HEK293 (cell line): ENCODE measurements at regions not wholly inside any gene's neighbourhood (a gene's known extent, or its start where the extent isn't known, plus 50 kb on each side); places are given as distances from the start of the nearest gene placed in this dataset.

ENCODE experiments used
- CTCF ChIA-PET: fragments of 350-600 bp; formaldehyde crosslinking; extraction: SDS; loops from one replicate; lab custom pipeline; 2021; ENCODE audit warnings: antibody characterized with exemption; lab: Yijun Ruan, JAX
- POLR2A ChIA-PET: fragments of 300-600 bp; formaldehyde crosslinking; extraction: SDS; loops from one replicate; lab custom pipeline; 2020; ENCODE audit warnings: antibody characterized with exemption, inconsistent platforms; lab: Yijun Ruan, JAX
- H3K27ac ChIP-seq: fragments of 200-500 bp; sonication (Bioruptor generic); 2 replicates; pipeline ENCODE4 v1.5.1; 2014; ENCODE audit warnings: low read depth, low read length, control low read depth, inconsistent platforms; ENCODE audit errors: extremely low read depth
- H3K36me3 ChIP-seq, 2 experiments: fragments of 200-500 bp in 1 of 2; sonication (Bioruptor generic) in 1 of 2; 1 replicate in 1 of 2; 2 replicates in 1 of 2; pipeline ENCODE4 v1.5.1; 2014 to 2017; ENCODE audit warnings: inconsistent platforms in 2 of 2, low read length in 2 of 2; ENCODE audit not compliant: control insufficient read depth in 2 of 2, insufficient read depth in 1 of 2
- H3K4me1 ChIP-seq: fragments of 200-500 bp; sonication (Bioruptor generic); 2 replicates; pipeline ENCODE4 v1.5.1; 2014; ENCODE audit warnings: mild to moderate bottlenecking, low read length, inconsistent platforms; ENCODE audit not compliant: control insufficient read depth, insufficient read depth
- H3K4me3 ChIP-seq: 2 replicates; pipeline ENCODE4 v1.5.1; 2011; ENCODE audit warnings: low read depth, mild to moderate bottlenecking, control low read depth, low read length, moderate library complexity
- H3K9me3 ChIP-seq: fragments of 200-500 bp; sonication (Bioruptor generic); 2 replicates; pipeline ENCODE4 v1.5.1; 2014; ENCODE audit warnings: low read depth, low read length, inconsistent platforms; ENCODE audit not compliant: control insufficient read depth, insufficient read depth
- KLF9 ChIP-seq: fragments of 450-650 bp; formaldehyde crosslinking; IDR thresholded peaks from 2 replicates; pipeline ENCODE4 v1.5.1; 2016; ENCODE audit warnings: missing biosample characterization, missing genetic modification characterization, low read depth
- ZBTB1 ChIP-seq: fragments of 450-650 bp; formaldehyde crosslinking; IDR thresholded peaks from 2 replicates; pipeline ENCODE4 v1.5.1; 2016; ENCODE audit warnings: missing biosample characterization, missing genetic modification characterization
- ZNF138 ChIP-seq: fragments of 450-650 bp; formaldehyde crosslinking; IDR thresholded peaks from 2 replicates; pipeline ENCODE4 v1.5.1; 2016; ENCODE audit warnings: missing biosample characterization, missing genetic modification characterization, borderline replicate concordance
- ZNF157 ChIP-seq: fragments of 450-650 bp; formaldehyde crosslinking; IDR thresholded peaks from 2 replicates; pipeline ENCODE4 v1.5.1; 2016; ENCODE audit warnings: missing biosample characterization, missing genetic modification characterization
- ZNF175 ChIP-seq: fragments of 450-650 bp; formaldehyde crosslinking; IDR thresholded peaks from 2 replicates; pipeline ENCODE4 v1.5.1; 2016; ENCODE audit warnings: missing biosample characterization, missing genetic modification characterization
- ZNF184 ChIP-seq: fragments of 450-650 bp; IDR thresholded peaks from 2 replicates; pipeline ENCODE4 v1.5.1; 2018; ENCODE audit warnings: missing biosample characterization, mild to moderate bottlenecking, missing genetic modification characterization
- ZNF248 ChIP-seq: fragments of 450-650 bp; formaldehyde crosslinking; IDR thresholded peaks from 2 replicates; pipeline ENCODE4 v1.5.1; 2017; ENCODE audit warnings: missing biosample characterization, missing genetic modification characterization
- ZNF311 ChIP-seq: fragments of 450-650 bp; formaldehyde crosslinking; IDR thresholded peaks from 2 replicates; pipeline ENCODE4 v1.5.1; 2017; ENCODE audit warnings: missing biosample characterization, missing genetic modification characterization, borderline replicate concordance
- ZNF341 ChIP-seq: fragments of 450-650 bp; formaldehyde crosslinking; IDR thresholded peaks from 2 replicates; pipeline ENCODE4; 2016; ENCODE audit warnings: low read depth, missing biosample characterization, missing genetic modification characterization
- ZNF394 ChIP-seq: fragments of 450-650 bp; formaldehyde crosslinking; IDR thresholded peaks from 2 replicates; pipeline ENCODE4 v1.5.1; 2016; ENCODE audit warnings: missing biosample characterization, missing genetic modification characterization, mild to moderate bottlenecking, moderate library complexity, borderline replicate concordance
- ZNF423 ChIP-seq: fragments of 450-650 bp; formaldehyde crosslinking; IDR thresholded peaks from 2 replicates; pipeline ENCODE4 v1.5.1; 2016; ENCODE audit warnings: missing biosample characterization, missing genetic modification characterization
- ZNF560 ChIP-seq: fragments of 450-650 bp; formaldehyde crosslinking; IDR thresholded peaks from 2 replicates; pipeline ENCODE4 v1.5.1; 2017; ENCODE audit warnings: missing biosample characterization, missing genetic modification characterization, borderline replicate concordance
- ZNF571 ChIP-seq: fragments of 450-650 bp; formaldehyde crosslinking; IDR thresholded peaks from 2 replicates; pipeline ENCODE4 v1.5.0; 2017; ENCODE audit warnings: missing biosample characterization, missing genetic modification characterization
- ZNF600 ChIP-seq: fragments of 450-650 bp; formaldehyde crosslinking; IDR thresholded peaks from 2 replicates; pipeline ENCODE4 v1.5.1; 2016; ENCODE audit warnings: missing biosample characterization, missing genetic modification characterization
- ZNF610 ChIP-seq: fragments of 450-650 bp; formaldehyde crosslinking; IDR thresholded peaks from 2 replicates; pipeline ENCODE4 v1.5.1; 2016; ENCODE audit warnings: missing biosample characterization, missing genetic modification characterization, borderline replicate concordance
- ZNF624 ChIP-seq: fragments of 450-650 bp; formaldehyde crosslinking; IDR thresholded peaks from 2 replicates; pipeline ENCODE4 v1.5.1; 2017; ENCODE audit warnings: missing biosample characterization, missing genetic modification characterization
- ZNF677 ChIP-seq: fragments of 450-650 bp; IDR thresholded peaks from 2 replicates; pipeline ENCODE4 v1.5.0; 2018; ENCODE audit warnings: missing biosample characterization, mild to moderate bottlenecking, missing genetic modification characterization, moderate library complexity
- ZNF701 ChIP-seq: fragments of 450-650 bp; formaldehyde crosslinking; IDR thresholded peaks from 2 replicates; pipeline ENCODE4 v1.5.1; 2016; ENCODE audit warnings: missing biosample characterization, missing genetic modification characterization
- ZNF747 ChIP-seq: fragments of 450-650 bp; formaldehyde crosslinking; IDR thresholded peaks from 2 replicates; pipeline ENCODE4 v1.5.1; 2016; ENCODE audit warnings: missing biosample characterization, missing genetic modification characterization
- ZNF776 ChIP-seq: fragments of 450-650 bp; formaldehyde crosslinking; IDR thresholded peaks from 2 replicates; pipeline ENCODE4 v1.5.0; 2017; ENCODE audit warnings: missing biosample characterization, missing genetic modification characterization, borderline replicate concordance
- TF ChIP-seq, protein P1 (sequence below): fragments of 450-650 bp; formaldehyde crosslinking; IDR thresholded peaks from 2 replicates; pipeline ENCODE4 v1.5.1; 2016; ENCODE audit warnings: missing biosample characterization, missing genetic modification characterization
- TF ChIP-seq, protein P2 (sequence below): fragments of 450-650 bp; formaldehyde crosslinking; IDR thresholded peaks from 2 replicates; pipeline ENCODE4 v1.5.1; 2016; ENCODE audit warnings: missing biosample characterization, missing genetic modification characterization, borderline replicate concordance
- TF ChIP-seq, protein P3 (sequence below): fragments of 450-650 bp; formaldehyde crosslinking; IDR thresholded peaks from 2 replicates; pipeline ENCODE4 v1.5.0; 2017; ENCODE audit warnings: missing biosample characterization, missing genetic modification characterization, borderline replicate concordance

DNA sequence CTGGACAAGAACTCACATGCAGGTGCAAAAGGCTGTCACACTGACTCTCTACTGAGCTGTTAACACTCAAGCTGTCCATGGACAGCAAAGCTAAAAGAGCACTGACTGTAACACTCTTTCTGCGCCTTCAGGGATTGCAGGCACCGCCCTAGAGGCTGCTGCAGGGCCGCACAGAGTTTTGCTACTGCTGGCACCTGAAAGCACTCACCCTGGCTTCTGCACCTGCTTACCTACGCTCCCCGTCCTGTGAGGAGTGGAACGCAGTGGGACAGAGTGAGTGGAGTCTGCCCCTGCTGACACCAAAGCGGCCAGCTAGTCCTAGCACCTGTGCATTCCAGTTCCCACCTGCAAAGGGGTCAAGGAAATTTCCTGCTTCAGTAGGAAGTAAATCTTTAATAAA, 941.3 kb downstream of the DIPK2A start:
- H3K4me1 ChIP-seq, result no peaks in the 10 kb centered on the region
- H3K27ac ChIP-seq, result no peak overlapping the region
- ChIA-PET POLR2A (no interaction called here), CTCF (no interaction called here)
- H3K9me3 ChIP-seq, result no peaks in the 10 kb centered on the region
- no peak for TF ChIP-seq ZNF624
- no peak for TF ChIP-seq KLF9 (tag by site-specific recombination)
- H3K36me3 ChIP-seq, result no peaks in the 10 kb centered on the region
- no peak overlapping the region for H3K4me3 ChIP-seq

DNA sequence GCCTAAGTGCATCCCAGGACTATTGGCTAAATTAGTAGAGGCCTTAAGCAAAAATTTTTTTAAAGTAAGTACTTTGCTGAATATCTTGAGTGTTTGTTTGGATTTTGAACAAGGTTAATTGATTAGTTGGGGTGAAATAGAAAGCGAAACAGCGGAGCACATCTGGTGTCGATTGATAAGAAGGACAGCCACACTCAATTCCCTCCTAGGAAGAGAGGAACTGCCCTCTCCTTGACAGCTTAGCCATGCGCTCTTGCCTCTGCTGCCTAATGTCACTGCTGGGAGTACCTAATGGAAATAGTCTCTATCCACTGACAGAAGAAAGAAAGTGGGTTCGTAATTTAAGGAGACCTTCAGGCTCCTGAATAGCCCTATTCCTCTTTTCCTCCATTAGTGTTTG, 943.6 kb downstream of the DIPK2A start:
- TF ChIP-seq, protein P1, sequence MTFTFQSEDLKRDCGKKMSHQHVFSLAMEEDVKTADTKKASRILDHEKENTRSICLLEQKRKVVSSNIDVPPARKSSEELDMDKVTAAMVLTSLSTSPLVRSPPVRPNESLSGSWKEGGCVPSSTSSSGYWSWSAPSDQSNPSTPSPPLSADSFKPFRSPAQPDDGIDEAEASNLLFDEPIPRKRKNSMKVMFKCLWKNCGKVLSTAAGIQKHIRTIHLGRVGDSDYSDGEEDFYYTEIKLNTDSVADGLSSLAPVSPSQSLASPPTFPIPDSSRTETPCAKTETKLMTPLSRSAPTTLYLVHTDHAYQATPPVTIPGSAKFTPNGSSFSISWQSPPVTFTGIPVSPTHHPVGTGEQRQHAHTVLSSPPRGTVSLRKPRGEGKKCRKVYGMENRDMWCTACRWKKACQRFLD (tag by site-specific recombination), result no peak
- TF ChIP-seq ZBTB1 (tag by site-specific recombination) (no peak), ZNF423 (tag by site-specific recombination) (no peak)
- Histone ChIP-seq H3K4me1 (no peaks in the 10 kb centered on the region), H3K4me3 (no peak overlapping the region), H3K27ac (no peak overlapping the region), H3K36me3 (no peaks in the 10 kb centered on the region), H3K9me3 (no peaks in the 10 kb centered on the region)
- ChIA-PET CTCF (no interaction called here), POLR2A (no interaction called here)

DNA sequence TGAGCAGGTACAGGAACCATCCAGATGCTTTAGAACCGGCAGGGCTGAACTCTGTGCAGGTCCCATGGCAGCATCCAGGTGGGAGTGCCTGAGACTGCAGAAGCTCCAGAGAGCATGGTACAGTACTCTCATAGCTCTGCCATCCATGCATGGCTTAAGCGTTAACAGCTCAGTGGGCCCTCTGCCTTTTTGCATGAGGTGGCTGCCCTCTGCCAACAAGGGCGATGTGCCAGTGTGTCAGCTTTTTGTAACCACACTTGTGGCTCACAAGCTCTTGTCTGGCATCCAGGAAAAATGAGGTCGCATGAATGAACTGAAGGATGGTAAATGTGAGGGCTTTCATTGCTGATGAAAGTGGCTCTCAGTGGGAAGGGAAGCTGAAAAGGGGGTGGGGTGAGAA, 950.1 kb downstream of the DIPK2A start:
- no peaks in the 10 kb centered on the region for H3K9me3 ChIP-seq
- POLR2A ChIA-PET, result no interaction called here
- no peaks in the 10 kb centered on the region for H3K4me1 ChIP-seq
- CTCF ChIA-PET, result no interaction called here
- H3K36me3 ChIP-seq, result no peaks in the 10 kb centered on the region
- H3K27ac ChIP-seq, result no peak overlapping the region
- no peak overlapping the region for H3K4me3 ChIP-seq
- TF ChIP-seq ZNF311, result no peak
- TF ChIP-seq ZNF776 (tag by site-specific recombination), result no peak
- no peak for TF ChIP-seq ZNF175 (tag by site-specific recombination)
- TF ChIP-seq ZNF138 (tag by site-specific recombination), result no peak
- TF ChIP-seq ZNF341, result no peak
- no peak for TF ChIP-seq ZNF394 (tag by site-specific recombination)
- no peak for TF ChIP-seq ZNF248 (tag by site-specific recombination)
- TF ChIP-seq, protein P2, sequence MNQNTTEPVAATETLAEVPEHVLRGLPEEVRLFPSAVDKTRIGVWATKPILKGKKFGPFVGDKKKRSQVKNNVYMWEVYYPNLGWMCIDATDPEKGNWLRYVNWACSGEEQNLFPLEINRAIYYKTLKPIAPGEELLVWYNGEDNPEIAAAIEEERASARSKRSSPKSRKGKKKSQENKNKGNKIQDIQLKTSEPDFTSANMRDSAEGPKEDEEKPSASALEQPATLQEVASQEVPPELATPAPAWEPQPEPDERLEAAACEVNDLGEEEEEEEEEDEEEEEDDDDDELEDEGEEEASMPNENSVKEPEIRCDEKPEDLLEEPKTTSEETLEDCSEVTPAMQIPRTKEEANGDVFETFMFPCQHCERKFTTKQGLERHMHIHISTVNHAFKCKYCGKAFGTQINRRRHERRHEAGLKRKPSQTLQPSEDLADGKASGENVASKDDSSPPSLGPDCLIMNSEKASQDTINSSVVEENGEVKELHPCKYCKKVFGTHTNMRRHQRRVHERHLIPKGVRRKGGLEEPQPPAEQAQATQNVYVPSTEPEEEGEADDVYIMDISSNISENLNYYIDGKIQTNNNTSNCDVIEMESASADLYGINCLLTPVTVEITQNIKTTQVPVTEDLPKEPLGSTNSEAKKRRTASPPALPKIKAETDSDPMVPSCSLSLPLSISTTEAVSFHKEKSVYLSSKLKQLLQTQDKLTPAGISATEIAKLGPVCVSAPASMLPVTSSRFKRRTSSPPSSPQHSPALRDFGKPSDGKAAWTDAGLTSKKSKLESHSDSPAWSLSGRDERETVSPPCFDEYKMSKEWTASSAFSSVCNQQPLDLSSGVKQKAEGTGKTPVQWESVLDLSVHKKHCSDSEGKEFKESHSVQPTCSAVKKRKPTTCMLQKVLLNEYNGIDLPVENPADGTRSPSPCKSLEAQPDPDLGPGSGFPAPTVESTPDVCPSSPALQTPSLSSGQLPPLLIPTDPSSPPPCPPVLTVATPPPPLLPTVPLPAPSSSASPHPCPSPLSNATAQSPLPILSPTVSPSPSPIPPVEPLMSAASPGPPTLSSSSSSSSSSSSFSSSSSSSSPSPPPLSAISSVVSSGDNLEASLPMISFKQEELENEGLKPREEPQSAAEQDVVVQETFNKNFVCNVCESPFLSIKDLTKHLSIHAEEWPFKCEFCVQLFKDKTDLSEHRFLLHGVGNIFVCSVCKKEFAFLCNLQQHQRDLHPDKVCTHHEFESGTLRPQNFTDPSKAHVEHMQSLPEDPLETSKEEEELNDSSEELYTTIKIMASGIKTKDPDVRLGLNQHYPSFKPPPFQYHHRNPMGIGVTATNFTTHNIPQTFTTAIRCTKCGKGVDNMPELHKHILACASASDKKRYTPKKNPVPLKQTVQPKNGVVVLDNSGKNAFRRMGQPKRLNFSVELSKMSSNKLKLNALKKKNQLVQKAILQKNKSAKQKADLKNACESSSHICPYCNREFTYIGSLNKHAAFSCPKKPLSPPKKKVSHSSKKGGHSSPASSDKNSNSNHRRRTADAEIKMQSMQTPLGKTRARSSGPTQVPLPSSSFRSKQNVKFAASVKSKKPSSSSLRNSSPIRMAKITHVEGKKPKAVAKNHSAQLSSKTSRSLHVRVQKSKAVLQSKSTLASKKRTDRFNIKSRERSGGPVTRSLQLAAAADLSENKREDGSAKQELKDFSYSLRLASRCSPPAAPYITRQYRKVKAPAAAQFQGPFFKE (tag by site-specific recombination), result no peak
- no peak for TF ChIP-seq ZNF560 (tag by site-specific recombination)
- TF ChIP-seq ZNF184 (tag by site-specific recombination), result no peak
- no peak for TF ChIP-seq KLF9 (tag by site-specific recombination)
- no peak for TF ChIP-seq ZNF701 (tag by site-specific recombination)
- TF ChIP-seq ZNF571 (tag by site-specific recombination), result no peak
- no peak for TF ChIP-seq ZNF677 (tag by site-specific recombination)
- no peak for TF ChIP-seq ZNF747 (tag by site-specific recombination)
- TF ChIP-seq ZNF157, result no peak
- TF ChIP-seq, protein P3, sequence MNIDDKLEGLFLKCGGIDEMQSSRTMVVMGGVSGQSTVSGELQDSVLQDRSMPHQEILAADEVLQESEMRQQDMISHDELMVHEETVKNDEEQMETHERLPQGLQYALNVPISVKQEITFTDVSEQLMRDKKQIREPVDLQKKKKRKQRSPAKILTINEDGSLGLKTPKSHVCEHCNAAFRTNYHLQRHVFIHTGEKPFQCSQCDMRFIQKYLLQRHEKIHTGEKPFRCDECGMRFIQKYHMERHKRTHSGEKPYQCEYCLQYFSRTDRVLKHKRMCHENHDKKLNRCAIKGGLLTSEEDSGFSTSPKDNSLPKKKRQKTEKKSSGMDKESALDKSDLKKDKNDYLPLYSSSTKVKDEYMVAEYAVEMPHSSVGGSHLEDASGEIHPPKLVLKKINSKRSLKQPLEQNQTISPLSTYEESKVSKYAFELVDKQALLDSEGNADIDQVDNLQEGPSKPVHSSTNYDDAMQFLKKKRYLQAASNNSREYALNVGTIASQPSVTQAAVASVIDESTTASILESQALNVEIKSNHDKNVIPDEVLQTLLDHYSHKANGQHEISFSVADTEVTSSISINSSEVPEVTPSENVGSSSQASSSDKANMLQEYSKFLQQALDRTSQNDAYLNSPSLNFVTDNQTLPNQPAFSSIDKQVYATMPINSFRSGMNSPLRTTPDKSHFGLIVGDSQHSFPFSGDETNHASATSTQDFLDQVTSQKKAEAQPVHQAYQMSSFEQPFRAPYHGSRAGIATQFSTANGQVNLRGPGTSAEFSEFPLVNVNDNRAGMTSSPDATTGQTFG (tag by site-specific recombination), result no peak
- TF ChIP-seq ZNF610, result no peak
- no peak for TF ChIP-seq ZNF600 (tag by site-specific recombination)
